HG03469 (cell line): ENCODE measurements at regions not wholly inside any gene's neighbourhood (a gene's known extent, or its start where the extent isn't known, plus 50 kb on each side); places are given as distances from the start of the nearest gene placed in this dataset.

Experiments
- ATAC-seq: cut with Tn5 transposase; IDR thresholded peaks from one replicate; pipeline ENCODE4 v1.9.1; 2021; ENCODE audit warnings: mild to moderate bottlenecking, moderate library complexity, moderate number of reproducible peaks; ENCODE audit not compliant: unreplicated experiment

DNA sequence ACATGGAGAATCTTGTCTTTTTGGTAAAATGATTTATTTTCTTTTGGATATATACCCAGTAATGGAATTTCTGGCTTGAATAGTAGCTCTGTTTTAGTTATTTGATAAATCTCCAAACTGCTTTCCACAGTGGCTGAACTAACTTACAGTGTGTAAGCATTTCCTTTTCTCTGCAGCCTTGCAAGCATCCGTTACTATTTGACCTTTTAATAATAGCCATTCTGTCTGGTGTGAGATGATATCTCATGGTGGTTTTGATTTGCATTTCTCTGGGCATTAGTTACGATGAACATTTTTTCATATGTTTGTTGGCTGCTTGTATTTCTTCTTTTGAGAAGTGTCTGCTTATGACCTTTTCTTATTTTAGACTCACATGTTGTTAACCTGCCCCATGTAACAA, 190.2 kb downstream of the GALR1 start:
- ATAC-seq, result no peak

DNA sequence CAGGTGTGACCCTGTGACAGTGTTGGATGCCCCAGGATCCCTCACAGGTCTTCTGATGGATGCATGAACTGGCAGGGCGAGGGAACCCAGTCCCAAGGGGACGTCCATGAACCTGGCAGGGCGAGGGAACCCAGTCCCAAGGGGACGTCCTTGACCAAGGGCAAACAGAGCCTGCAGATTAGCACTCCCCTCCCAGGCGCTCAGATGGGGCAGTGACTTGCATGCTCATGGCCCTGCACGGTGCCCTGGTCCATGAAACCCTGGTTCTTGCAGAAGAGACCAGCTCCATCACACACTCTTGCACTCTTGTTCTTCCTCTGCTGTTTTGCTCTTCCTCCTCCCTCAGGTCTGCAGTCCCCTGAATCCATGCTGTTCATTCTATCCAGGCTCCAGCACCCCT, 192.7 kb downstream of the GALR1 start:
- no peak for ATAC-seq

- ATAC-seq, result no peak
Measured at GRCh38 chr18:77444385-77444784, 194.7 kb downstream of the GALR1 start.

DNA sequence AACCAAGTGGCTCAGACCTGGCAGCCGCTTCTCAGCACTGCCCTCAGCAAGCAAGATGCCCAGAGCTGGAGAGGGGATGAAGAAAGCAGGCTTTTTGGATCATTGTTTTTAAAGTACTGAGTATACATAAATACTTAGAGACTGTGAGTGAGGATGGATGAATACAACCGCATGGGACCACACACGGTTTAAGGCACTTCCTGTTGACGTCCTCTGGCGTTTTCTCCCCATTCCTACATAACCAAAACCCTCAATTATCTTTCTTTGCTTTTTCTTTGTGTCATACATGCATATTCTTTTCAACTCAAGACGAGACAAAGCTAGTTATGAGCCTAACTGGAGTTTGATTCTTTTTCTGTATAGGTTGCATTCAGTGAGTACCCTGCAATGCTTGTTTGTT, 198.4 kb downstream of the GALR1 start:
- ATAC-seq, result no peak

DNA sequence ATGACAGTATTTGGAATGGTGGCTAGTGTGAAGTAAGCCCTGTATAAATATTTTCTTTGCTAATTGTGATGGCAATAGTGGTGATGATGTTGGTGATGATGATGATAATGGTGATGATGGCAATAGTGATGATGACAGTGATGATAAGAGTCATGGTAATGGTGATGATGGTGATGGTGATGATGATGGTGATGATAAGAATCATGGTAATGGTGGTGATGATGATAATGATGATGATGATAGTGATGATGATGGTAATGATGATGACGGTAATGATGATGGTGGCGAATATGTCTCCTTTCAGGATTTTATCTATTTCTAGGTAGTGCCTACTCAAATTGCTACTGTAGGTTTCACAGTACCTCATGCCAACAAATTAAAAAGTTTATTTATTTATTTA, 205.4 kb downstream of the GALR1 start:
- ATAC-seq, result no peak

- ATAC-seq, result no peak
Measured at GRCh38 chr18:77457681-77458080, 208.0 kb downstream of the GALR1 start.

GRCh38 chr18:77461062-77461688, 211.5 kb downstream of the GALR1 start:
- ATAC-seq, result no peak

DNA sequence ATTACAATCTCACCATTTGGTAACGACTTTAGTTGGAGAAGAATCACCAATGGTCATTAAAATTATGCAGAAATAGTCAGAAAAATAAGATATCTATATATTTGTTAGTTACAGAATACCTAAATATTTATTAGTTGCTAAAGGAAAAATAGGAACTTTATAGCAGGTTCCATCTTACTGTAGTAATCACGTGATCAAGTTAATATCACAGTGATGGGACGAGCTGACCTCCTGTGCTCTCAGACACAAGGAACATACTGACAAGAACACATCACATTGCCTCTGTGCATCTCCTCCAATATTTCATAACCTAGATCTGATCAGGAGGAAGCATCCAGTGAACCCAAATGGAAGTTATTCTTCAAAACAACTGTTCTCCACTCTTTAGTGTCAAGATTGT, 215.3 kb downstream of the GALR1 start:
- no peak for ATAC-seq

- no peak for ATAC-seq
Measured at GRCh38 chr18:77466890-77467289, 217.2 kb downstream of the GALR1 start.

- no peak for ATAC-seq
Measured at GRCh38 chr18:77469131-77469530, 219.5 kb downstream of the GALR1 start.

- ATAC-seq, result no peak
Measured at GRCh38 chr18:77470569-77471413, 221.1 kb downstream of the GALR1 start.

- no peak for ATAC-seq
Measured at GRCh38 chr18:77472509-77472908, 222.9 kb downstream of the GALR1 start.

GRCh38 chr18:77478646-77479442, 229.2 kb downstream of the GALR1 start:
- no peak for ATAC-seq

GRCh38 chr18:77481541-77481940, 231.9 kb downstream of the GALR1 start:
- no peak for ATAC-seq

DNA sequence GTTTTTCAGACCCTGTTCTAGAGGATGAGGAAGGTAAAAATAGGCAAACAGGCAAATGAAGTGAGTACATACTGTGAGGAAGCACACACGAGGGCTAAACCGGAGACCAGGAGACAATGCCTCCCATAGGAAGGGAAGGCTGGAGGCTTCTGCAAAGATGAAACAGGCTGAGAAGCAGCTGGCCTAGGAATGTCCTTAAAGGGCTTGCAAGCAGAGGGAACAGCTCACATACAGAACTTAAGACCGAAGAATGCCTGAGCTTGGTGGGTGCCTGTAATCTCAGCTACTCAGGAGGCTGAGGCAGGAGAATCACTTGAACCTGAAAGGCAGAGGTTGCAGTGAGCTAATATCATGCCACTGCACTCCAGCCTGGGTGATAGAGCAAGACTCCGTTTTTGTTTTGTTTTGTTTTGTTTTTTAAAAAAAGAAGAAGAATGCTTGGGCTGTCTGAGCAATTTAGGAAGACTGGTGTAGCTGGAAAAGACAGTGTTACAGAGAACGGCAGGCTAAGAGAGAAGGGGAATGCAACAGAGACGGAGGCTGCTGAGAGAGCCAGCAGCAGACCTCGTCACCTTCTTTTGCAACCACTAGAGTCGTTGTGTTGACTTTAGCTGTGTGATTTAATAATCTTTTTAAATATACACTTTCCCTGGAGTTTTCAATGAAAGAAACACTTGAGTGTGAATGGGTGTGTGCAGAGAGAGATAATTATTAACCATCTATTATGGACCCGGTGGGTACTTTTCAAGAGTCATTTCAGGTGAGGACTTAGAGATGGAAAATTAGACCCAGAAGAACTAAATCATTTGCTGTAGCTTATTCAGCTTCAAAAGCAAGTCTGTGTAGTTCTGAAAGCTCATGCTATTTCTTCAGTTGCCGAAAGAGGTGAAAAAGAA, 232.8 kb downstream of the GALR1 start:
- ATAC-seq, result no peak

DNA sequence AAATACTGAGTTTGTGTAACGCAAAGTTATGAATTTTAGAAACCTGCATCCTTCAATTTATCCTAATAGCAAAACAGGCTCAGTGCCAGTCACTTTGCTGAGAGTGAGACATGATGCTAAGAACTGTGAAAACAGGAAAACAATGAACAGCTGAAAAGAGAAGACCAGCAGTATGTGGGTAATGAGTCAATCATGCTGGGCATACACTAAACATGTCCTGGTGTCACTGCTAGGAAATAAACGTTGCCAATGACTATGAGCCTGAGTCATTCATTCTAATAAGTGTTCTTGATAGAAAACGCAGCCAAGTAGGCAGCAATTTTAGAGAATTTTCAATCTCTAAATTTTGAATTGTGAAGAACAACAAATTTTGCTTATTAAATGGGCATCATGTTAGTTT, 237.3 kb downstream of the GALR1 start:
- ATAC-seq, result no peak

DNA sequence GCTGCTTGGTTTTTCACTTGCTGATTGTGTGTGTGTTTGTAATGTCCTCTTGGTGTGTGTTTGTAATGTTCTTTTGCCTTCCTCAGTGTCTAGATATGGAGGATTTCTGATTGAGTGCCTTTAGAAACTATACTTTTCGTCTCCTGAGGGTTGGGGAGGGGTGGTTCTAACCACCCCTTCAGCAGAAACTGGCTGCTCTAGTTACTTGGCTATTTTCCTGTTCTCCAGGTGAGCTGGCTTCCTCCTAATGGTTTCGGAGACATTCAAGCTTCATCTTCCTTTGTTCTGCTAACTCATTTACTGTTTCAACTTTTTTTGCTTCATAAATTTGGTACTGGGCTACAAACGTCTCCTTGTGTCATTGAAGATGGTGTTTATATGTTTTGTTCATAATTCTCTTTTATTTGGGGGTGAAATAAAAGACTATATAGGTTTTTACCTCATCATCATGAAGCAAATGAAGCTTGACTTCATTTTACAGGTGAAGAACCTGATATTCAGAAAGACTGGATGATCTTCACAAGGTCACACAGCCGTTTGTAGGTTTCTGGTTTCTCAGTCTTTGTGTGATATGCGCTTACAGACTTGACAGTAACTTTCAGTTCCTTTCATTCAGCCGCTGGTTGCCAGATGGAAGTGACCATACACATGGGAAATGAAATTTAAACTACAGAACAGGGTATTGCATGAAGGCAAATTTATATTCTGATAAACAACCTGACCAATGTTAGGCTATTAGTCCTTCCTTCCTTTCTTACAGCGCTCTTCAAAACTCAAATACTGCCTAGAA, 238.5 kb downstream of the GALR1 start:
- no peak for ATAC-seq

GRCh38 chr18:77495079-77495478, 245.4 kb downstream of the GALR1 start:
- no peak for ATAC-seq

- ATAC-seq, result no peak
Measured at GRCh38 chr18:77495982-77496690, 246.5 kb downstream of the GALR1 start.
